Tibial nerve (tissue), 4 donors: ENCODE measurements at regions not wholly inside any gene's neighbourhood (a gene's known extent, or its start where the extent isn't known, plus 50 kb on each side); places are given as distances from the start of the nearest gene placed in this dataset.

ENCODE experiments used
- DNase-seq, 2 donors: peaks; one replicate each; pipeline ENCODE4 v3.0.0-alpha.2; 2019; ENCODE audit warnings: low spot score in 2 of 2
- H3K27ac ChIP-seq, 4 donors: fragments of 200-600 bp; sonication (generic) in 3 of 4; one replicate each; pipeline ENCODE4 v1.5.1; 2017 to 2019; ENCODE audit warnings: mild to moderate bottlenecking in 1 of 4
- H3K27me3 ChIP-seq, 2 donors: fragments of 200-600 bp; sonication (generic) in 1 of 2; one replicate each; pipeline versions ENCODE4 v1.5.1 to v1.6.0; 2017 to 2019
- H3K36me3 ChIP-seq, 3 donors: fragments of 200-600 bp; sonication (generic); one replicate each; pipeline ENCODE4 v1.5.1; 2018 to 2019
- H3K4me1 ChIP-seq, 4 donors: fragments of 200-600 bp; sonication (generic) in 3 of 4; one replicate each; pipeline ENCODE4 v1.5.1; 2017 to 2019
- H3K4me3 ChIP-seq, 4 donors: fragments of 200-600 bp; sonication (generic) in 3 of 4; one replicate each; pipeline ENCODE4 v1.5.1; 2017 to 2019; ENCODE audit warnings: mild to moderate bottlenecking in 1 of 4, moderate library complexity in 1 of 4
- H3K9me3 ChIP-seq, 4 donors: fragments of 200-600 bp; sonication (generic) in 3 of 4; one replicate each; pipeline ENCODE4 v1.5.1; 2017 to 2019
- CTCF ChIP-seq, 5 experiments: fragments of 200-600 bp in 3 of 5; fragments of 450-650 bp in 2 of 5; sonication (generic) in 3 of 5; IDR thresholded peaks; one replicate each; pipeline ENCODE4 v1.5.1; 2016 to 2019; ENCODE audit warnings: antibody characterized with exemption in 5 of 5, mild to moderate bottlenecking in 3 of 5, moderate library complexity in 2 of 5
- EP300 ChIP-seq, 2 donors: sonication (generic); formaldehyde crosslinking; IDR thresholded peaks; one replicate each; pipeline ENCODE4 v1.6.1; 2017; ENCODE audit warnings: antibody characterized with exemption in 2 of 2, mild to moderate bottlenecking in 1 of 2
- POLR2A ChIP-seq, 2 donors: fragments of 450-650 bp; IDR thresholded peaks; one replicate each; pipeline ENCODE4 v1.6.1; 2017; ENCODE audit warnings: antibody characterized with exemption in 2 of 2, mild to moderate bottlenecking in 2 of 2, moderate library complexity in 2 of 2
- WGBS, 2 donors: methylation state at CpG; one replicate each; pipeline ENCODE4 v1.1.5; 2018; 5-methylcytosine and 5-hydroxymethylcytosine counted together

- WGBS, 2 donors = 77 to 82% methylated on average over 4 of the region's 4 CpGs
- DNase-seq = no peak
- H3K4me3 ChIP-seq = no peak overlapping the region
- H3K27ac ChIP-seq = no peak overlapping the region
- no peak for TF ChIP-seq EP300 (IDR thresholded peaks at IDR 0.05)
- TF ChIP-seq POLR2A (IDR thresholded peaks at IDR 0.05) = no peak
- no peak for TF ChIP-seq CTCF (IDR thresholded peaks at IDR 0.05)
- no peaks in the 10 kb centered on the region for H3K27me3 ChIP-seq
- no peaks in the 10 kb centered on the region for H3K36me3 ChIP-seq
- no peaks in the 10 kb centered on the region for H3K4me1 ChIP-seq
- H3K9me3 ChIP-seq = no peaks in the 10 kb centered on the region
Observed at GRCh38 chr11:28815110-28815509, 706.9 kb downstream of the METTL15 start.

- Histone ChIP-seq H3K9me3 (no peaks in the 10 kb centered on the region), H3K27me3 (no peaks in the 10 kb centered on the region), H3K36me3 (no peaks in the 10 kb centered on the region), H3K4me3 (no peak overlapping the region), H3K4me1 (no peaks in the 10 kb centered on the region), H3K27ac (no peak overlapping the region)
- no peak for DNase-seq
- TF ChIP-seq CTCF (IDR thresholded peaks at IDR 0.05) = no peak
- no peak for TF ChIP-seq EP300 (IDR thresholded peaks at IDR 0.05)
- no peak for TF ChIP-seq POLR2A (IDR thresholded peaks at IDR 0.05)
Observed at GRCh38 chr11:28808771-28809170, 700.6 kb downstream of the METTL15 start.

- no peak for DNase-seq
- no peak overlapping the region for H3K27ac ChIP-seq
- no peaks in the 10 kb centered on the region for H3K9me3 ChIP-seq
- H3K4me1 ChIP-seq = no peaks in the 10 kb centered on the region
- no peak for TF ChIP-seq POLR2A (IDR thresholded peaks at IDR 0.05)
- TF ChIP-seq CTCF (IDR thresholded peaks at IDR 0.05) = no peak
- no peak for TF ChIP-seq EP300 (IDR thresholded peaks at IDR 0.05)
- whole genome bisulfite sequencing, 2 donors = 69 to 70% methylated on average over 2 of the region's 2 CpGs
- H3K36me3 ChIP-seq = no peaks in the 10 kb centered on the region
- H3K4me3 ChIP-seq = no peak overlapping the region
- H3K27me3 ChIP-seq = no peaks in the 10 kb centered on the region
Observed at GRCh38 chr11:28799316-28799715, 691.1 kb downstream of the METTL15 start.

- no peaks in the 10 kb centered on the region for H3K36me3 ChIP-seq
- WGBS, 2 donors = 56 to 64% methylated on average over 2 of the region's 2 CpGs
- peaks cover 0 to 2% (median 0%) of the 10 kb centered on the region in 4 donors for H3K9me3 ChIP-seq
- no peaks in the 10 kb centered on the region for H3K27me3 ChIP-seq
- TF ChIP-seq POLR2A (IDR thresholded peaks at IDR 0.05) (no peak), CTCF (IDR thresholded peaks at IDR 0.05) (no peak), EP300 (IDR thresholded peaks at IDR 0.05) (no peak)
- H3K4me1 ChIP-seq = no peaks in the 10 kb centered on the region
- no peak overlapping the region for H3K27ac ChIP-seq
- no peak for DNase-seq
- H3K4me3 ChIP-seq = no peak overlapping the region
Observed at GRCh38 chr11:28798286-28798685, 690.1 kb downstream of the METTL15 start.

GRCh38 chr11:28797536-28797935 lies 689.3 kb downstream of the METTL15 start:
- Histone ChIP-seq H3K4me3 (no peak overlapping the region), H3K4me1 (no peaks in the 10 kb centered on the region), H3K36me3 (no peaks in the 10 kb centered on the region), H3K27me3 (no peaks in the 10 kb centered on the region), H3K9me3 (peaks cover 0 to 6% (median 0%) of the 10 kb centered on the region in 4 donors), H3K27ac (no peak overlapping the region)
- TF ChIP-seq EP300 (IDR thresholded peaks at IDR 0.05) (no peak), POLR2A (IDR thresholded peaks at IDR 0.05) (no peak), CTCF (IDR thresholded peaks at IDR 0.05) (no peak)
- no peak for DNase-seq
- 77 to 79% methylated on average over 3 of the region's 3 CpGs for WGBS, 2 donors
